Aorta (tissue), 5 donors: ENCODE measurements at regions not wholly inside any gene's neighbourhood (a gene's known extent, or its start where the extent isn't known, plus 50 kb on each side); places are given as distances from the start of the nearest gene placed in this dataset.
"Not testable (repeated sequence)": the region's sequence is repeated elsewhere in the genome, so short reads cannot be mapped to it uniquely, and the experiment has no call there.

Source experiments
- ATAC-seq: fragments of 200-7000 bp; cut with Tn5 transposase; one replicate; pipeline ENCODE4 v1.9.1; 2022; ENCODE audit warnings: moderate library complexity; ENCODE audit not compliant: low FRiP score
- DNase-seq, 2 donors: peaks; one replicate each; pipeline ENCODE4 v3.0.0-alpha.2; 2020
- H3K27ac ChIP-seq, 2 donors: one replicate each; pipeline ENCODE4 v1.5.1; 2013; ENCODE audit warnings: low read length in 2 of 2, mild to moderate bottlenecking in 2 of 2, moderate library complexity in 2 of 2, control low read depth in 1 of 2, inconsistent platforms in 1 of 2, low read depth in 1 of 2
- H3K27me3 ChIP-seq, 2 donors: one replicate each; pipeline ENCODE4 v1.6.1; 2013; ENCODE audit warnings: control low read depth in 1 of 2, low read length in 1 of 2, mild to moderate bottlenecking in 1 of 2, moderate library complexity in 1 of 2; ENCODE audit not compliant: insufficient read depth in 2 of 2, control insufficient read depth in 1 of 2
- H3K36me3 ChIP-seq, 2 donors: one replicate each; pipeline ENCODE4 v1.6.1; 2013; ENCODE audit warnings: control low read depth in 1 of 2, low read length in 1 of 2, mild to moderate bottlenecking in 1 of 2; ENCODE audit not compliant: insufficient read depth in 2 of 2, control insufficient read depth in 1 of 2
- H3K4me1 ChIP-seq, 2 donors: one replicate each; pipeline ENCODE4 v1.6.1; 2013; ENCODE audit warnings: low read length in 2 of 2, control low read depth in 1 of 2, mild to moderate bottlenecking in 1 of 2, moderate library complexity in 1 of 2; ENCODE audit not compliant: insufficient read depth in 2 of 2, control insufficient read depth in 1 of 2
- H3K4me3 ChIP-seq, 2 donors: one replicate each; pipeline ENCODE4 v1.5.1; 2013; ENCODE audit warnings: low read length in 2 of 2, control low read depth in 1 of 2, mild to moderate bottlenecking in 1 of 2
- H3K9me3 ChIP-seq: one replicate; pipeline ENCODE4 v1.6.1; 2013; ENCODE audit warnings: mild to moderate bottlenecking, low read length; ENCODE audit not compliant: control insufficient read depth
- WGBS, 2 donors: extraction: QIAGEN DNeasy Blood & Tissue Kit; methylation state at CpG; one replicate each; pipeline ENCODE4 v1.1.7; 2013; 5-methylcytosine and 5-hydroxymethylcytosine counted together
- intact Hi-C, 2 donors: fragments of 100-400 bp; cut with DNase I; formaldehyde crosslinking; loops; one replicate each; pipeline versions ENCODE4 v1.14.2 to v1.15.0; 2022
- donor health status: healthy with polysubstance abuse.
- donor health status: Bipolar disorder and iron deficiency.
- donor health status: DM: no; HTN: no; CAD: no.
- donor health status: DM: no; HTN: no; CAD: no.
- donor health status: DM: yes; HTN: yes; CAD: no.

DNA sequence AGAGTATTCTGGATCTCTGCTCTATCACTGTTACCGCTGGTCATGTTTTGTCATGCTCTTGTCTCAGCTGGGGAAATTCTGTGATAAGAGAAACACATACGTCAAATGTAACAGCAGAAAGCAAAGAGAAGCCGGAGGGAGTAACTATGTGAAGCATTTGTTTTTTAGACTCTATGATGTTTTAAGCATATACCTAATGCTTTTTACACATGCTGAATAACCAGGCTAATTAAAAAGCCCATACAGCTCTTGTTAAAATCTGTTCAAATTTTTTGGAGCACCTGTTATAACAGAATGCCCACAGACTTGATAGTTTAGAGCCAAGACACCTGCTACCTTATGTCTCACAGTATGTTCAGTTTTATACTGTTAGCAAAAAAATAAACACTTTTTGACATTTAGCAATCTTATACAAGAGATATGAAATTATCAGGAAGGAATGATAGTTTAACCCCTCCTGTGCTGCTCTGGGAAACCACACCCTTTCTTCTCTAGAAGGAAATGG is 92.3 kb upstream of the TANK start:
- WGBS, 2 donors: 76 to 84% methylated on average over 3 of the region's 3 CpGs
- Histone ChIP-seq H3K4me1 (no peaks in the 10 kb centered on the region), H3K9me3 (no peaks in the 10 kb centered on the region), H3K36me3 (no peaks in the 10 kb centered on the region), H3K4me3 (no peak overlapping the region), H3K27ac (no peak overlapping the region), H3K27me3 (no peaks in the 10 kb centered on the region)
- intact Hi-C loops: loop anchor here in 1 of 2 donors (10.0 kb wide), 1 partner anchor 963 kb away; no protein-coding TSS in a partner anchor
- no peak for DNase-seq
- no peak for ATAC-seq

DNA sequence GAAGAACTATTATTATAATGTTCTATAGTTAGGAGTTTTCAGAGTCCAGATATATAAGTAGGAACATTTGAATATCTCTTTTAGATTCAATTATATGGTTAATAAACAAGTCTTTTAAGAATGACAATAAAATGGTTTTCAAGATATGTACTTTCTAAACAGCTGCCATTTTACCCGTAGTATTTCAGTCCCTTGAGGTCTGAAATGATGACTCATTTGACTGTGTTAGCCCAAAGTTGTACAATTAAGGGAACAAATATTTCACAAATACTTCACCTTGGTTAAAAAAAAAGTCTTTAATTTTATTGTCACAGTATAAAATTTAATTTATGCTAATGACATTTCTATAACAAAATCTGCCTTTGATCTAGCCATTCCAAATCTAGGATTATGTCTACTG is 91.6 kb upstream of the TANK start:
- WGBS, 2 donors: 5 to 12% methylated on average over 1 of the region's 1 CpG
- Histone ChIP-seq H3K4me1 (no peaks in the 10 kb centered on the region), H3K9me3 (no peaks in the 10 kb centered on the region), H3K4me3 (no peak overlapping the region), H3K27ac (no peak overlapping the region), H3K27me3 (no peaks in the 10 kb centered on the region), H3K36me3 (no peaks in the 10 kb centered on the region)
- no peak for DNase-seq
- intact Hi-C loops: loop anchor here in 1 of 2 donors (10.0 kb wide), 1 partner anchor 964 kb away; no protein-coding TSS in a partner anchor
- ATAC-seq: no peak

DNA sequence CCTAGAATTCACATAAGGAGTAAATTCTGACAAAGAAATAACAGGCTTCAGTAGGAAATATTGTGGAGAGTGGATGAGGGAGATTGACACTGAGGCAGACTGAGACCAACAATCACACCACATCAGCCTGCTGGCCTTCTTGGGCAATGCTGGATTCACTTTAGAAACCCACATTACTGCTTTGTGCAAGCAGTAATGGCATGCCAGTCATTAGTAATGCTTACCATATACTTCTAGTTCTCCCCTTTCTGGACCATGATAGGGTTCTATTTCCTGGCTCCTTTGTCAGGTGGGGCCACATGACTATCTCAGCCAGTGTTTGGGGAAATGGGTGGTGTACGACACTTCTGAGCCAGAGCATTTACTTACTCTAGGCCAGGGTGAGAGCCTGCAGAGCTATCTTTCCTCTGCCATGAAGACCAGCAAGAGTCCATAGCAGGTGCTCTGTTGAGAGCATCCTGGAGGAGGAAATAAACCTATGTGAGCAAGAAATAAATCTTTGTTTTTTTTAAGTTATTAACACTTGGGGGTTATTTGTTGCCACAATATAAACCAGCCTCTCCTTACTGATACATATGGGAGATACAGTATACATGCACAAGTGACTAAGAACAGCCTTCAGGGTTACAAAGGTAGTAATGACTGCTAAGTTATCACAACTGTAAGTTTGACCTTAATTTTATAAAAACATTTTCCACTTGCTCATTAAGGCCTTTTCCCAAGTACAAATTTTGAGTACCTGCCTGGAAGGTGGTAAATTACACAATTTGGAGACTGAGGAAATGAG is 89.3 kb upstream of the TANK start:
- Histone ChIP-seq H3K27ac (no peak overlapping the region), H3K9me3 (no peaks in the 10 kb centered on the region), H3K4me3 (no peak overlapping the region), H3K4me1 (no peaks in the 10 kb centered on the region), H3K27me3 (no peaks in the 10 kb centered on the region), H3K36me3 (no peaks in the 10 kb centered on the region)
- WGBS, 2 donors: 91 to 96% methylated on average over 1 of the region's 1 CpG
- DNase-seq (no peak), ATAC-seq (no peak)
- intact Hi-C loops: no loop called here

DNA sequence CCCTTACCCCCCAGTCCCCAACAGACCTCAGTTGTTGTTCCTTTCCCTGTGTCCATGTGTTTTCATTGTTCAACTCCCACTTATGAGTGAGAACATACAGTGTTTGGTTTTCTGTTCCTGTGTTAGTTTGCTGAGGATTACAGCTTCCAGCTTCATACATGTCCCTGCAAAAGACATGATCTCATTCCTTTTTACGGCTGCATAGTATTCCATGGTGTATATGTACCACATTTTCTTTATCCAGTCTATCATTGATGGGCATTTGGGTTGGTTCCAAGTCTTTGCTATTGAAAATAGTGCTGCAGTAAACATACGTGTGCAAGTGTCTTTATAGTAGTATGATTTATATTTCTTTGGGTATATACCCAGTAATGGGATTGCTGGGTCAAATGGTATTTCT is 87.8 kb upstream of the TANK start:
- intact Hi-C loops, H3K9me3 ChIP-seq, H3K4me3 ChIP-seq, H3K36me3 ChIP-seq, H3K27me3 ChIP-seq, H3K27ac ChIP-seq, DNase-seq, H3K4me1 ChIP-seq, ATAC-seq: not testable (repeated sequence)
- 89 to 94% methylated on average over 2 of the region's 2 CpGs for WGBS, 2 donors

DNA sequence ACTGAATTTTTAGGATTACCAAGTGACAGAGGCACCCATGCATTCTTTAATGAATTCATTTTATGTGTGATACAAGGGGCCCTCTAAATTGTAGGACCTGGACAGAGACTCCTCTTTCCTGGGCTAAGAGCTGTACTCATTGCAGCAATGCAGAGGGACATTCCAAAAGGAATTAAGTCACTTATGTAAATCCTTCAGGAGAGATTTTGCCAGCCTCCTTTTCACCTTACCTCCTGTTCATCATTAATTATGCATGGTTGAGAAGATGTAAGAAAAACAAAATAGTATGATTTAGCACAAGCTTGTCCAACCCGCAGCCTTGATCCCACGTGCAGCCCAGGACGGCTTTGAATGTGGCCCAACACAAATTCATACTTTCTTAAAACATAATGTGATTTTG is 84.5 kb upstream of the TANK start:
- no peaks in the 10 kb centered on the region for H3K4me1 ChIP-seq
- no peak overlapping the region for H3K27ac ChIP-seq
- ATAC-seq: no peak
- no peak for DNase-seq
- intact Hi-C loops: no loop called here
- 89 to 94% methylated on average over 3 of the region's 3 CpGs for WGBS, 2 donors
- H3K4me3 ChIP-seq: no peak overlapping the region
- H3K9me3 ChIP-seq: no peaks in the 10 kb centered on the region
- no peaks in the 10 kb centered on the region for H3K27me3 ChIP-seq
- H3K36me3 ChIP-seq: no peaks in the 10 kb centered on the region

GRCh38 chr2:161076936-161077335 is 83.3 kb upstream of the TANK start:
- Histone ChIP-seq H3K4me1 (no peaks in the 10 kb centered on the region), H3K4me3 (no peak overlapping the region), H3K27me3 (no peaks in the 10 kb centered on the region), H3K36me3 (no peaks in the 10 kb centered on the region), H3K9me3 (no peaks in the 10 kb centered on the region), H3K27ac (no peak overlapping the region)
- DNase-seq (no peak), ATAC-seq (no peak)
- WGBS, 2 donors: 78 to 81% methylated on average over 9 of the region's 9 CpGs
- intact Hi-C loops: no loop called here

DNA sequence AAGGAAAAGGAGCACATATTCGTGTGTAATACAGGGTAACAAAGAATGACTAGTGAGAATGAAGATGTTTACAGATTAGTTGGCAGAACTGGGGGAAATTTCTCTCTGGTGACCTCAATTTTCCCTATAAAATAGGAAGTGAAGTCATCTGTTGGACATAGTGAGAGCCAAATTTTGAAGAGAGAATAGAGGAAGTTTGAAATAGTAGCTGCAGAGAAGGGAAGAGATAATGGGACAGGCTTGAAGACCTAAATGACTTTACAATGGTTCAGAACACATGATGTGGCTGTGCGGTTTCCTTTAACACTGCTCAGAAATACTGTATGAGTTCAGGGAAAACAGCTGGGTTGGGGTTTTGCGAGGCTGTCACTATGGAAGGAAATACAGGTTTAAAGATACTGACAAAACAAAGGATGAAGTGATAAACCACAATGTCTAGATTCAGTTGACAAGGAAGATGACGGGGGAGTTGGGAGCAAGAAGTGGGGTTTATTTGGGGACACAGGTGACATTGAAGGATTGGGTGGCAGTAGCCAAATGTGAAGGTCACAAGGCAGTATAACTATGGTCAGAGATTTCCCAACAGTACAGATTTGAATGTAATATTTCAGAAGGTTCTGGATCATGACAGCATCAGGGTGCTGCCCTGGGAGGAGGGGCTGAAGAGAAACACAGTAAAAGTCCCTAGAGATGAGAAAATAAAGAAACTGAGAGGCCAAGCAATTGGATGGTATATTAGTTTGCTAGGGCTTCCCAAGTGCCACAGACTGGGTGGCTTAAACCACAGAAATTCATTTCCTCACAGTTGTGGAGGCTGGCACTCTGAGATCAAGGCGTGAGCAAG is 82.6 kb upstream of the TANK start:
- Histone ChIP-seq H3K27me3 (no peaks in the 10 kb centered on the region), H3K36me3 (no peaks in the 10 kb centered on the region), H3K9me3 (no peaks in the 10 kb centered on the region), H3K4me3 (no peak overlapping the region), H3K4me1 (no peaks in the 10 kb centered on the region), H3K27ac (no peak overlapping the region)
- ATAC-seq: peak; percentile 78
- intact Hi-C loops: no loop called here
- DNase-seq: peak in 1 of 2 donors; percentile 62
- 72% methylated on average over 5 of the region's 5 CpGs for WGBS, 2 donors

DNA sequence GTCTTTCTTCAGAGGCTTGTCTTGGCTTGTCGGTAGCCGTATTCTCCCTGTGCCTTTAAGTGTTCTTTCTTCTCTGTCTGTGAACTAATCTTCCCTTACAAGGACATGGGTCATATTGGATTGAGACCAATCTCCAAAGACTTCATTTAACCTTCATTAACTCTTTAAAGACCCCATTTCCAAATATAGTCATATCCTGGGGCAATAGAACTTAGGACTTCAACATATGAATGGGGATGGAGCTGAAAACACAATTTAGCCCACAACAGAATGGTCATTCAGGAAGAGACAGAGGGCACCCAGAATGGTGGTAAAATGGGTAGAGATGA is 82.1 kb upstream of the TANK start:
- intact Hi-C loops: no loop called here
- Histone ChIP-seq H3K36me3 (no peaks in the 10 kb centered on the region), H3K4me1 (no peaks in the 10 kb centered on the region), H3K4me3 (no peak overlapping the region), H3K27ac (no peak overlapping the region), H3K9me3 (no peaks in the 10 kb centered on the region), H3K27me3 (no peaks in the 10 kb centered on the region)
- ATAC-seq (no peak), DNase-seq (no peak)
- 88 to 96% methylated on average over 2 of the region's 2 CpGs for WGBS, 2 donors

GRCh38 chr2:161085149-161085548 is 75.1 kb upstream of the TANK start:
- no peak for ATAC-seq
- intact Hi-C loops: no loop called here
- no peaks in the 10 kb centered on the region for H3K9me3 ChIP-seq
- no peak for DNase-seq
- H3K36me3 ChIP-seq: no peaks in the 10 kb centered on the region
- H3K27me3 ChIP-seq: no peaks in the 10 kb centered on the region
- H3K27ac ChIP-seq: no peak overlapping the region
- H3K4me1 ChIP-seq: no peaks in the 10 kb centered on the region
- 52 to 64% methylated on average over 2 of the region's 2 CpGs for WGBS, 2 donors
- H3K4me3 ChIP-seq: no peak overlapping the region
